ENCODE measurements at regions not wholly inside any gene's neighbourhood (a gene's known extent, or its start where the extent isn't known, plus 50 kb on each side); places are given as distances from the start of the nearest gene placed in this dataset.

DNA sequence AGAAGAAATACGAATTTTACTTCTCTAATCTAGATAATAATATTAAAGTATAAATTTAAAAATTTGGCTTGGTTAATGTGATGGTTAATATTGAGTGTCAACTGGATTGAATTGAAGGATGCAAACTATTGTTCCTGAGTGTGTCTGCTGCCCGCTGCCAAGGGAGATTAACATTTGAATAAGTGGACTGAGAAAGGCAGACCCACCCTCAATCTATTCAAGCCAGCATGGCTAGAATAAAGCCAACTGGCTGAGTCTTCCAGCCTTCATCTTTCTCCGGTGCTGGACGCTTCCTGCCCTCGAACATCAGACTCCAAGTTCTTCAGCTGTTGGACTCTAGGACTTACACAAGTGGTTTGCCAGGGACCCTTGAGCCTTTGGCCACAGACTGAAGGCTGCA is 152.7 kb downstream of the TBXT start:
- TF ChIP-seq, protein P1, sequence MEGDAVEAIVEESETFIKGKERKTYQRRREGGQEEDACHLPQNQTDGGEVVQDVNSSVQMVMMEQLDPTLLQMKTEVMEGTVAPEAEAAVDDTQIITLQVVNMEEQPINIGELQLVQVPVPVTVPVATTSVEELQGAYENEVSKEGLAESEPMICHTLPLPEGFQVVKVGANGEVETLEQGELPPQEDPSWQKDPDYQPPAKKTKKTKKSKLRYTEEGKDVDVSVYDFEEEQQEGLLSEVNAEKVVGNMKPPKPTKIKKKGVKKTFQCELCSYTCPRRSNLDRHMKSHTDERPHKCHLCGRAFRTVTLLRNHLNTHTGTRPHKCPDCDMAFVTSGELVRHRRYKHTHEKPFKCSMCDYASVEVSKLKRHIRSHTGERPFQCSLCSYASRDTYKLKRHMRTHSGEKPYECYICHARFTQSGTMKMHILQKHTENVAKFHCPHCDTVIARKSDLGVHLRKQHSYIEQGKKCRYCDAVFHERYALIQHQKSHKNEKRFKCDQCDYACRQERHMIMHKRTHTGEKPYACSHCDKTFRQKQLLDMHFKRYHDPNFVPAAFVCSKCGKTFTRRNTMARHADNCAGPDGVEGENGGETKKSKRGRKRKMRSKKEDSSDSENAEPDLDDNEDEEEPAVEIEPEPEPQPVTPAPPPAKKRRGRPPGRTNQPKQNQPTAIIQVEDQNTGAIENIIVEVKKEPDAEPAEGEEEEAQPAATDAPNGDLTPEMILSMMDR (IDR thresholded peaks at IDR 0.05; ENCODE audit: extremely low read depth in 1 of 2, insufficient read depth in 1 of 2, low read depth in 1 of 2, low read length in 2 of 2): no peak
- TF ChIP-seq POLR2A (IDR thresholded peaks at IDR 0.05; ENCODE audit: low read depth, low read length) (no peak), POLR2AphosphoS5 (IDR thresholded peaks at IDR 0.05; ENCODE audit: insufficient read depth, low read depth, low read length) (no peak), MYC (IDR thresholded peaks at IDR 0.05; ENCODE audit: low read depth, low read length) (no peak), JUN (IDR thresholded peaks at IDR 0.05; ENCODE audit: borderline replicate concordance, insufficient read depth, insufficient read length, low read depth) (no peak), EZH2 (IDR thresholded peaks at IDR 0.05; ENCODE audit: borderline replicate concordance, low read depth, low read length, severe bottlenecking) (no peak)
- TF ChIP-seq, protein P2, sequence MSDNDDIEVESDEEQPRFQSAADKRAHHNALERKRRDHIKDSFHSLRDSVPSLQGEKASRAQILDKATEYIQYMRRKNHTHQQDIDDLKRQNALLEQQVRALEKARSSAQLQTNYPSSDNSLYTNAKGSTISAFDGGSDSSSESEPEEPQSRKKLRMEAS (IDR thresholded peaks at IDR 0.05; ENCODE audit: insufficient read depth, insufficient read length): no peak

All from endothelial cell of umbilical vein (primary cell).